GM18873 (cell line): ENCODE measurements at regions not wholly inside any gene's neighbourhood (a gene's known extent, or its start where the extent isn't known, plus 50 kb on each side); places are given as distances from the start of the nearest gene placed in this dataset.
"Not testable (repeated sequence)": the region's sequence is repeated elsewhere in the genome, so short reads cannot be mapped to it uniquely, and the experiment has no call there.

Source experiments
- ATAC-seq: cut with Tn5 transposase; IDR thresholded peaks from one replicate; pipeline ENCODE4 v1.9.1; 2021; ENCODE audit warnings: mild to moderate bottlenecking, moderate library complexity, moderate number of reproducible peaks; ENCODE audit not compliant: unreplicated experiment, low FRiP score

GRCh38 chr4:189513421-189513820 is 427.3 kb upstream of the FRG1 start:
- no peak for ATAC-seq

DNA sequence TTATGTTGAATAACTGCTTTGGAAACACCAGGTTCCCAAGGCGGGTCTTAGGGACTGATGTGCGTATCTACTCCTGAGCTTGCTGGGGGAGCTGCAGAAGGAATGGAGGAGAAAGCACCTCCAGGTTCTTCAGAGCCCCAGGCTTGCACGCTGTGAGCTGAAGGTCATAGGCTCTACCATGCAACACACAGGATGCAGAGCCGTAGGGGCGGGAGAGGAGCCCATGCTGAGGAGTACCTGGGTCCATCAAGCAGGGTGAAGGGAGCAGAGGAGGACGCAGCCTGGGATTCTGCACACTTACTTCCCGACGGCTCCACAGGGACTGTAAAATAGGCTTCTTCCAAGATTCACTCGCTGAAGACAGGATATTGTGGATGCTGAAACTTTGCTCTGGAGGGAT is 426.5 kb upstream of the FRG1 start:
- no peak for ATAC-seq

GRCh38 chr4:189516902-189517301 is 423.8 kb upstream of the FRG1 start:
- no peak for ATAC-seq

DNA sequence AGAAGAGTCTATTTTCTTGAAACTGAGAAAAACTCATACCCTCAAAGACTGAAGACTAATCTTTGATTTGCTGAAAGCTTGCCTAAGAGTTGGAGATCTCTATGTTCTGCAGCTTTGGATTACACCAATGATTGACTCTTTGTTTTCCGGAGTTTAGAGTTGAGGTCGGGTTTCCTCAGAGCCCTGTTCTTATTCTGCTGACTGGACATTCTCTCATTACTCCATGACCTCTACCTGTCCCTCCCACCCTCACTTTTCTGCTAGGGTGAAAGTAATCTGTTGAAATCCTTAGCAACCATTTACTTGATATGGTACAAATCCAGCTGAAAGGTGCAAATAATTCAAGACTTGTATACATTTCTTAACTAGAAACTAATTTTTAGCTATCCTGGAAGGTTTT is 421.5 kb upstream of the FRG1 start:
- ATAC-seq: no peak

- ATAC-seq: no peak
Observed at GRCh38 chr4:189525304-189525703, 415.4 kb upstream of the FRG1 start.

DNA sequence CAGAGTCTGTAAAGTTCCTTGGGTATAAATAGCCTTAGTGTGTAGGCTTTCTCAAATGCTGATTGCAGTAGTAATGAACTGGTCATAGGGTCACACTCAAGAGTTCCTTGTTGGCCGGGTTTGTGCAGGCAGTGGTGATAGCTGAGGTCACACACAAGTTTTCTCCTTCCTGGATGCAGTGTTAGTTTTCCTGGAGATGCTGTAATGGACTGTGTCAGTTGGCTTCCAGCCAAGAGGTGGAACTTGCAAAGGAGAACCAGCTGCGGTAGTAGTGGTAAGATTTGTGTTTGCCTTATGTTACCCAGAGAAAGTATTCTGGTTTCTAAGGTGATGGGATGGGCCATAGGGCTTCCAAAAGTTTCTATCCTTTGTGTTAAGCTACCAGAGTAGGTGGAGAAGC is 409.8 kb upstream of the FRG1 start:
- ATAC-seq: no peak

- no peak for ATAC-seq
Observed at GRCh38 chr4:189533603-189534002, 407.1 kb upstream of the FRG1 start.

DNA sequence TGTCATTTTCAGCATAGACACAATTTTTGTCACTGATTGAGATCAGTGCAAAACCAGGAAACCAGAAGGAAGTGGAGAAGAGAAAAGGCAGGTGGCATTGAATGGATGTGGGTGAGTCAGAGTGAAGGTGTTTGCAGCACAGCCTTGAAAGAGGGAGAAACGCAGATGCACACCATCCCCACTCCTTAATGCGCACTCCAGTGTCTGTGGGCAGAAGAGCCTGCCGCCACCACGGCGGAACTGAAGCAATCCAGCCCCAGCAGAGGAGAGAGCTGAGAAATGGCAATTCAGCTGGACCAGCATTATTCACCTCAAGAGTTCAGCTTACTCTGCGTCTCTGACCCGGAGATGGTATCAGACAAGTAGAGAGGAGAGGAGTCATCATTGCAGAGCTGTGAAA is 393.1 kb upstream of the FRG1 start:
- ATAC-seq: no peak

DNA sequence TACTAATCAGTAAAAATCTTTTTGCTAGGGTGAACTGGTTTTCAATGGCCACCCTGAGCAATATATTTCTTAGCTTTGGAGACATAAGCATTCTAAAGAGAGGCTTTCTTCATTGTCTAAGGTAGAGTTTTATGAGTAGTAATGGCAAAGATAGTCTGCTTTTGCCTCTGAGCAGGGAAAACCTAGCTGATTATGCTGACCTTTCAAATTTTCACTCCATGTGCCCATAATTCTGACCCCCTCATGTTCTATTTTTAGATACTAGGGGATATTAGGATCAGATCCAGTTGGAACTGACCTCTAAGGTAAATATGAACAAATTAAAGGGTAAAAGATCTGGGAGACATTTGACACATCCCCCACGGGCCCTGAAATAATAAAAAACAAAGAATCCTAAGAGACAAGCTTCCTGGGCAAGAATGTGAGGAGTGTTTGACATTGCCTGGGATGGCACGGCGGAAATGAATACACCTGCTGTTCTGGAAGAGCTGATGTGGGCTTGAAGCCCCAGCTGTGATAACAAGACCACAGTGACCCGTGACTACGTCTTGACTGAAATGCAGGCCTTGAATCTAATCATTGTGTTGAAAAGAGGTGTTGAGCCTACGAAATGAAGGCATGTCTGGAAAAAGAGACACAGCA is 392.1 kb upstream of the FRG1 start:
- ATAC-seq: no peak

DNA sequence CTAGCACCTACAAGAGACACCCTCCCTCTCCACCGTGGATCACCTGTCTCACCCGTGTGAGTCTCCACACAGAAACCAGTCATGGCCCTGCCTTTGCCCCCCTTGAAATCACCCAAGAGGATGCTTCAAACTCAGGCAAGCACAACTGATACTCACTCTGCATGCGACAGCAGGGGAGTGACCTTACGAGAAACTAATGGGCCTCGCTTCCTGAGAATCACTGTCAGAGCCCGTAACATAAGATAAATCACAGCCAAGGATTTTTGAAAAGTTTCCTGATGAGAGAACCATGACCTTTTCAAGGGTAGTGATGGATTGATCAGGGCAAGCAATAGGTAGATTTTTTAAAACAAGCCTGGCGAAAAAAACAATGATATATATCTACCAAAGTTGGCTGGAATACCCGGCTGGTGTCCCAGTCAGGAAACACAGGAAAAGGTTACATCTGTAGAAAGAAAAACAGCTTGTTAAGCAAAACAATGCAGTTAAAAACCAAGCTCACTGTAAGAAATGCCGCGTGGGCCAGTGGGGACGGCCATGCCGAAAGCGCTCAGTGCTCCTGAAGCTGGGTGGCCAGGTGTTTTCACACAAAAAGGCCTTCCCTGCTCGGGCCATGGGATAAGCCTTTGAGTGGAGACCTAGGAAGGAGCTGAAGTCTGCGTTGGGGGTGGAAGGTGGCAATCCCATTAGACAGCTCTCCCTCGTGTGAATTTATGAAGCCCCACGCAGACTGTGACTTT is 388.6 kb upstream of the FRG1 start:
- ATAC-seq: not testable (repeated sequence)

DNA sequence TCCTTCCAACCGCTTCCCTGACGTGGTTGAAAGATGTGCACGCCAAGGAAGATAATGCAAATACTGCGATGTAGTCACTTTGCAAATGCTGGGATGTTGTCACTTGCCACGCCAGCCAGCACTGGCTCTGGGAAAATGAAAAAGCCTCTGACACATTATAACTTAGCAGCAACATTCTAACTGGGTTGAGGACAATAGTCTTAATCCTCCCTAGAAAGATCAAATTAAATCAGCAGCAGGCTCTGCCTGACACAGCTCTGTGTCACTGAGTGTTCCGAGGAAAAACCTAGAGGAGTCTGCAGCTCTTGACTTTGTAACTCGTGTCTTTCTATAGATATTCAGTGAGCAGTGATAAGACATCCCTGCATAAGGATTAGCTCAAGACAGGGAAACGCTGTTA is 380.1 kb upstream of the FRG1 start:
- not testable (repeated sequence) for ATAC-seq

- not testable (repeated sequence) for ATAC-seq
Observed at GRCh38 chr4:189563751-189564150, 376.9 kb upstream of the FRG1 start.

- not testable (repeated sequence) for ATAC-seq
Observed at GRCh38 chr4:189566271-189566670, 374.4 kb upstream of the FRG1 start.

DNA sequence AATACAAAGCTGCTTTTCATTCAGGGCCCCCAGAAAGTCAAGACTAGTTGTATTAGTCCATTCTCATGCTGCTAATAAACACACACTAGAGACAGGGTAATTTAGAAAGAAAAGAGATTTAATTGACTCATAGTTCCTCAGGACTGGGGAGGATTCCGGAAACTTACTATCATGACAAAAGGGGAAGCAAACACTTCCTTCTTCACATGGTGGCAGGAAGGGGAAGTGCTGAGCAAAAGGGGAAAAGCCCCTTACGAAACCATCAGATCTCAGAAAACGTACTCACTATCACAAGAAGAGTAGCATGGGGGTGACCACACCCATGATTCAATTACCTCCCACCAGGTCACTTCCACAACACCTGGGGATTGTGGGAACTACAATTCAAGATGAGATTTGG is 373.8 kb upstream of the FRG1 start:
- not testable (repeated sequence) for ATAC-seq

- ATAC-seq: not testable (repeated sequence)
Observed at GRCh38 chr4:189579645-189580044, 361.0 kb upstream of the FRG1 start.

GRCh38 chr4:189586908-189587632 is 353.6 kb upstream of the FRG1 start:
- ATAC-seq: not testable (repeated sequence)

GRCh38 chr4:189589201-189589600 is 351.5 kb upstream of the FRG1 start:
- ATAC-seq: not testable (repeated sequence)

DNA sequence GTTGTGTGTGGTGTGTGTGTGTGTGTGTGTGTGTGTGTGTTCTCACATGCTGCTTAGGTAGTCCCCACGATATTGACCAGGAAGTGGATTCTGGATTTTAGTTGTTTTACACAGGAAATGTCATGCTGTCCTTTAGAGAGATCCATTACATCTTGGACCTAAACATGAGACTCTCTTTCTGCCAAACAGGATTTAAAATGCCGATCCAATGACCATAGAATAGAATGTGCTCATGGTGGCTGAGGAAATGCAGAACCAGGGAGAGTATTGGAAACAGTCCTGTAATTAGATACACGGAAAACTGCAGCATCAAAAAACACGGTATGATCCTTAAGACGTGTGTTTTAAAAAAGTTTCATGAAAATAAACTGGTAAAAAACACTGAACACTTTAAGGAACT is 347.8 kb upstream of the FRG1 start:
- ATAC-seq: no peak

DNA sequence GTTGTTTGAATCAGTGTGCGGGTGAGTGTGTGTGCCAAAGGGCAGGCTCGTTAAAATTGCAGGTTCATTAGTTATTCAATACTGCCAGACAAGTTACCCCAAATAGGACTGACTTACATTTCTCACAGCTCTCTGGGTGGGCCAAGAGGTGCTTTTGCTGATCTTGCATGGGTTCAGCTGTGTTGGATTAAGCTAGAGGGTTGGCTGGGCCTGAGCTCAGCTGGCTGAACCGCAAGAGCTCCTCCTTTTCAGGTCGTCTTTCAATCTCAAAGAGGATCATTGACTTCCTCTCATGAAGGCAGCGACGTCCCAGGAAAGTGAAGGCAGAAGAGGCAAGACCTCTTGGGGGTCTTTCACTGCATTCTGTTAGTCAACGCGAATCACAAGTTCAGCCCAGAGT is 343.3 kb upstream of the FRG1 start:
- no peak for ATAC-seq

- ATAC-seq: no peak
Observed at GRCh38 chr4:189600264-189600663, 340.4 kb upstream of the FRG1 start.

DNA sequence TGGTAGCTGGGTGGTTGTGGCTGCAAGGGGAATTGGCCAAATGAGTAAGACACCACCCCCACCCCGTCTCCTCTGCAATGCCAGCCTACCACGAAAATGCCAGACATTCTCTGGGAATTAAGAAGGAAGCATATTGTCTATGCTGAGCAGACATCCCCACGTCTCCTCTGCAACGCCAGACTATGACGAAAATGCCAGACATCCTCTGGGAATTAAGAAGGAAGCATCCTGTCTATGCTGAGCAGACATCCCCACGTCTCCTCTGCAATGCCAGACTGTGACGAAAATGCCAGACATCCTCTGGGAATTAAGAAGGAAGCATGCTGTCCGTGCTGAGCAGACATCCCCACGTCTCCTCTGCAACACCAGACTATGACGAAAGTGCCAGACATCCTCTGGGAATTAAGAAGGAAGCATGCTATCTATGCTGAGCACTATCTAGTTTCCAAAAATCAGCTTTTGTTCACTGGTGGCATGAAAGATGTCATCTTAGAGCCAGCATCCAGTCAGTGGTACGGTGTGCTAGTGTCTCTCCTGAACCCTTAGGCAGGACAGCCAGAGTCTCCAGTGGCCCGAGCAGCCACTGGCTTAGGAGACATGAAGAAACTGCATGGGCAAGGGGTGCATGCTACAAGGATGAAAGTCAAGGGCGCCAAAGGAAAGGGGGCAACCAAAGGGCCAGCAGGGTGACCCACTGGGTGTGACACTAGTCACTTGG is 339.8 kb upstream of the FRG1 start:
- no peak for ATAC-seq
